Activated naive CD4-positive, alpha-beta T cell treated with anti-CD3 and anti-CD28 coated beads, Interleukin-2, amount 50 U/mL, for 24 hours (primary cell): ENCODE measurements at regions not wholly inside any gene's neighbourhood (a gene's known extent, or its start where the extent isn't known, plus 50 kb on each side); places are given as distances from the start of the nearest gene placed in this dataset.

Experiments
- H3K27ac Mint-ChIP-seq: one replicate; pipeline ENCODE4 v1.8.0; 2021; ENCODE audit warnings: mild to moderate bottlenecking, mixed read lengths
- H3K27me3 Mint-ChIP-seq: one replicate; pipeline ENCODE4 v1.8.0; 2021; ENCODE audit warnings: mixed read lengths
- H3K36me3 Mint-ChIP-seq: one replicate; pipeline ENCODE4 v1.8.0; 2021; ENCODE audit warnings: mixed read lengths
- H3K4me1 Mint-ChIP-seq: one replicate; pipeline ENCODE4 v1.8.0; 2021; ENCODE audit warnings: mixed read lengths
- H3K4me3 Mint-ChIP-seq: one replicate; pipeline ENCODE4 v1.8.0; 2021; ENCODE audit warnings: mild to moderate bottlenecking, mixed read lengths
- H3K9me3 Mint-ChIP-seq: one replicate; pipeline ENCODE4 v1.8.0; 2021; ENCODE audit warnings: mixed read lengths

- no peaks in the 10 kb centered on the region for H3K36me3 Mint-ChIP-seq
- H3K27me3 Mint-ChIP-seq = no peaks in the 10 kb centered on the region
- H3K4me1 Mint-ChIP-seq = peaks cover 46% of the 10 kb centered on the region
- no peaks in the 10 kb centered on the region for H3K9me3 Mint-ChIP-seq
- H3K27ac Mint-ChIP-seq = no peak overlapping the region
- H3K4me3 Mint-ChIP-seq = no peak overlapping the region
Observed at GRCh38 chr15:38614621-38615020, 50.0 kb upstream of the RASGRP1 start.

DNA sequence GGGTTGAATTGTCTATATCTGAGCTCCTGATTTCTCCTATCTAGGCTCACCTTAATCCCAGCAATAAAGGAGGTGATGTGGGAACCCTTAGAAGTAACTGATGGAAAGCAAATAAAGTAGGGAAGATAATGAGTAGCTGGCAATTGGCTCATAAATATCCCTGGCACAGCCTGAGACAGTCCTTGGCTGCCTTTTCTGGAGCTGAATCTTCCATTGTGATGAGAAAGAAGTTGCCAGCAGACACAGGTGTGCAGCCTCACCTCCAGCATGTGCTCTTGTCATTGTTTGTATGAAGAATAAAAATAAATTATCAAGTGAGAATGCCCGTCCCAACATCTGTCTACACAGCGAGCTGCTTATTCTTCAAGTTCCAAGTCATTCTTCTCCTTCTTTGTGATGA, 53.2 kb upstream of the RASGRP1 start:
- H3K36me3 Mint-ChIP-seq = no peaks in the 10 kb centered on the region
- peaks cover 32% of the 10 kb centered on the region for H3K4me1 Mint-ChIP-seq
- no peak overlapping the region for H3K4me3 Mint-ChIP-seq
- no peaks in the 10 kb centered on the region for H3K9me3 Mint-ChIP-seq
- no peaks in the 10 kb centered on the region for H3K27me3 Mint-ChIP-seq
- no peak overlapping the region for H3K27ac Mint-ChIP-seq

- Mint-ChIP-seq H3K4me1 (peaks cover 26% of the 10 kb centered on the region), H3K9me3 (no peaks in the 10 kb centered on the region), H3K4me3 (no peak overlapping the region), H3K27me3 (no peaks in the 10 kb centered on the region), H3K36me3 (no peaks in the 10 kb centered on the region), H3K27ac (no peak overlapping the region)
Observed at GRCh38 chr15:38618242-38618955, 53.8 kb upstream of the RASGRP1 start.

- Mint-ChIP-seq H3K9me3 (no peaks in the 10 kb centered on the region), H3K27me3 (no peaks in the 10 kb centered on the region), H3K4me1 (peaks cover 21% of the 10 kb centered on the region), H3K4me3 (no peak overlapping the region), H3K27ac (no peak overlapping the region), H3K36me3 (no peaks in the 10 kb centered on the region)
Observed at GRCh38 chr15:38620098-38620497, 55.5 kb upstream of the RASGRP1 start.

GRCh38 chr15:38620851-38621594, 56.4 kb upstream of the RASGRP1 start:
- Mint-ChIP-seq H3K27me3 (no peaks in the 10 kb centered on the region), H3K4me3 (no peak overlapping the region), H3K27ac (peak overlapping the region; percentile 3), H3K9me3 (no peaks in the 10 kb centered on the region), H3K4me1 (peaks cover 23% of the 10 kb centered on the region), H3K36me3 (no peaks in the 10 kb centered on the region)

GRCh38 chr15:38622304-38622703, 57.7 kb upstream of the RASGRP1 start:
- H3K27ac Mint-ChIP-seq = no peak overlapping the region
- no peak overlapping the region for H3K4me3 Mint-ChIP-seq
- no peaks in the 10 kb centered on the region for H3K36me3 Mint-ChIP-seq
- peaks cover 32% of the 10 kb centered on the region for H3K4me1 Mint-ChIP-seq
- no peaks in the 10 kb centered on the region for H3K27me3 Mint-ChIP-seq
- H3K9me3 Mint-ChIP-seq = no peaks in the 10 kb centered on the region

DNA sequence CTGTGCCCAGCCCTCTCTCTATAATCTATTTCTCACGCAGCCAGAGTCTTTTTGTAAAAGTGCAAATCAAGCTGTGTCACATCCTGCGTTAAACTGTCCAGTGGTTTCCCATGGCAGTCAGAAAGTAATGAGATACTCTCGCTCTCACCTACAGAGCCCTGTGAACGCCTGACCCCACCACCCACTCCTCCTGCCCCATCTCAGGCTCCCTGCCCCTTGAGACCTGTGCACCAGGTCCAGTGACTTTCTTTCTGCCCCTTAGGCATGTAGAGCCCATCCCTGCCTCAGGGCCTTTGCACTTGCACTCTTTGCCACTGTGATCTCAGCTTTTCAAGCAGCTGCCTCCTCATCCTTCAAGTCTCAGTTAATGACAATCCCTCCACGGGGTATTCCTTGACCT, 58.3 kb upstream of the RASGRP1 start:
- Mint-ChIP-seq H3K27ac (peak overlapping the region; percentile 19), H3K9me3 (no peaks in the 10 kb centered on the region), H3K36me3 (no peaks in the 10 kb centered on the region), H3K4me3 (no peak overlapping the region), H3K4me1 (peaks cover 32% of the 10 kb centered on the region), H3K27me3 (no peaks in the 10 kb centered on the region)

- no peaks in the 10 kb centered on the region for H3K9me3 Mint-ChIP-seq
- H3K36me3 Mint-ChIP-seq = no peaks in the 10 kb centered on the region
- peaks cover 32% of the 10 kb centered on the region for H3K4me1 Mint-ChIP-seq
- no peak overlapping the region for H3K4me3 Mint-ChIP-seq
- no peak overlapping the region for H3K27ac Mint-ChIP-seq
- no peaks in the 10 kb centered on the region for H3K27me3 Mint-ChIP-seq
Observed at GRCh38 chr15:38623744-38624143, 59.1 kb upstream of the RASGRP1 start.

GRCh38 chr15:38624244-38625205, 59.9 kb upstream of the RASGRP1 start:
- Mint-ChIP-seq H3K4me1 (peaks cover 36% of the 10 kb centered on the region), H3K27ac (no peak overlapping the region), H3K27me3 (no peaks in the 10 kb centered on the region), H3K36me3 (no peaks in the 10 kb centered on the region), H3K4me3 (no peak overlapping the region), H3K9me3 (peaks cover under 1% of the 10 kb centered on the region)

GRCh38 chr15:38625886-38626285, 61.3 kb upstream of the RASGRP1 start:
- H3K4me3 Mint-ChIP-seq = no peak overlapping the region
- no peak overlapping the region for H3K27ac Mint-ChIP-seq
- H3K9me3 Mint-ChIP-seq = peaks cover 4% of the 10 kb centered on the region
- peaks cover 3% of the 10 kb centered on the region for H3K36me3 Mint-ChIP-seq
- H3K27me3 Mint-ChIP-seq = no peaks in the 10 kb centered on the region
- H3K4me1 Mint-ChIP-seq = peaks cover 38% of the 10 kb centered on the region

DNA sequence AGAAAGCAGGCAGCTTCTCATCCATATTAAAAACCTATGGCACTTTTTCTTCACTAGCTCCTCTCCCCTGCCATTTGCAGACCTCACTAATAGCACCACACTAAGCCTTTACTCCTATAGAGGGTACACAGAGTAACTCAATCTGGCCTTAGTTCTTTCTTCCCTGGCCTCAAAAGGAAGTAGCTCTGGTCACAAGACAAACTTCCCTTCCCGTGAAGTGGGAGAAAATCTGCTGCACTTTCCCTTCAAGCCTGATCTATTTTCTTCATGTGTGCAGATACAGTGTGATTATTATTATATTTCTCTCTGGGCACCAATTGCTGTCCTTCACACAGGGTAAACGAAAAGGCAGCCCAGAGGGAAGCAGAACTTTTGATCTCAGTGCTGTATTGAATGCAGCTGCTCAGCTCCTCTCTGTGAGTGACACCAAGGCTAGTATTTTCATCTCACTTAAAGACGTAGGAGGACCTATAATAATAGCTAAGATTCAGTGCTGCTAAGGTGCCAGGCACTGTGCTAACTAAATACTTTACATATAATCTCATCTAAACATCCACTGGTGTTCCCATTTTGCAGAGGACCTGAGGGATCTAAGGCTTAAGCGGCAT, 61.9 kb upstream of the RASGRP1 start:
- Mint-ChIP-seq H3K27ac (peak overlapping the region; percentile 36), H3K36me3 (peaks cover 3% of the 10 kb centered on the region), H3K4me3 (no peak overlapping the region), H3K9me3 (peaks cover 4% of the 10 kb centered on the region), H3K4me1 (peaks cover 39% of the 10 kb centered on the region), H3K27me3 (no peaks in the 10 kb centered on the region)

DNA sequence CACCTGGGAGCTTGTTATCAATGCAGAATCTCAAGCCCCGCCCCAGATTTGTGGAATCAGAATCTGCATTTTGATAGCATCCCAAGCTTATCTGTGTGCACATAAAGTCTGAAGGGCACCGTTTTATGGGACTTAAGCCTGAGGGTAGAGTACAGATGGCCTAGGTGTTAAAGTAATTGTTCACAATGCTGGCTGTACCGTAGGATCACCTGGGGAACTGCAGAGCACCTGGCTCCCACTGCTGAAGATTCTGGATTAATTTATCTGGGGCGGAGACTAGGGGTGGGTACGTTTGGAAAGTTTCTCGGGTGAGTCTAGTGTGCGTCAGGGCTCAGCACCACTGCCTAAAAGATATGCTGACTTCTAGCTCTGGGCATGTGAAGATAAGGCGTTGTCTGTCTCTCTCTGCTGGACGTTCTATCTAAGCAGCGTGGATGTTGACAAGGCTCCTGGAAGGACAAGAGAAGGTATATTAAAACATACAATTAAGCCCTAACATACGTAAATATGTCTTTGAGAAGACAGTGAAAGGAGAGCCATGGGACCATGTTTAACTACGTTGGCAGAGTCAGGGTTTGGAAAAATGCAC, 63.2 kb upstream of the RASGRP1 start:
- peaks cover 4% of the 10 kb centered on the region for H3K9me3 Mint-ChIP-seq
- peaks cover 49% of the 10 kb centered on the region for H3K4me1 Mint-ChIP-seq
- H3K27ac Mint-ChIP-seq = no peak overlapping the region
- no peak overlapping the region for H3K4me3 Mint-ChIP-seq
- H3K27me3 Mint-ChIP-seq = no peaks in the 10 kb centered on the region
- peaks cover 3% of the 10 kb centered on the region for H3K36me3 Mint-ChIP-seq

GRCh38 chr15:38631119-38632075, 66.8 kb upstream of the RASGRP1 start:
- Mint-ChIP-seq H3K4me1 (peaks cover 49% of the 10 kb centered on the region), H3K9me3 (peaks cover 4% of the 10 kb centered on the region), H3K4me3 (peak overlapping the region; percentile 56), H3K27ac (peak overlapping the region; percentile 85), H3K27me3 (no peaks in the 10 kb centered on the region), H3K36me3 (peaks cover 3% of the 10 kb centered on the region)

DNA sequence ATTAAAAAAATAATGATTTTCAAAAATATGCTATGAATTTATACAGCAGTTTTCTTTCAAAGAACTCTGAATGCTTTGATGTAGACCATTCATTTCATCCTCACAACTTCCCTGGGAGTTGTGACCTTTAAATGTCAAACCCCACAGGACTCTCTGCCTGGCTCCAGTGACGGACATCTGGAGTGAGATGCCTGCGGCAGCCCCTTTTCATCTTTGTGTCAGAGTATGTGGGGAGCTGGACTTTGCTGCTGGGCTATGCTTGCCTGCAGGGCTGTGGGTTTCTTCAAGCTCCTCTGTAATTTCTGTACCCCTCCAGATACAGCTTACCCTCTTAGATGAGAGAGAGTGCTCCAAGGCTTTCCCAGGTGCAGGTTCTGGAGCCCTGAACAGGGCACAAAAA, 70.6 kb upstream of the RASGRP1 start:
- H3K36me3 Mint-ChIP-seq = no peaks in the 10 kb centered on the region
- H3K4me1 Mint-ChIP-seq = peaks cover 62% of the 10 kb centered on the region
- H3K4me3 Mint-ChIP-seq = no peak overlapping the region
- no peaks in the 10 kb centered on the region for H3K27me3 Mint-ChIP-seq
- H3K9me3 Mint-ChIP-seq = peaks cover 5% of the 10 kb centered on the region
- no peak overlapping the region for H3K27ac Mint-ChIP-seq
